Gastroesophageal sphincter (tissue), 3 donors: ENCODE measurements at regions not wholly inside any gene's neighbourhood (a gene's known extent, or its start where the extent isn't known, plus 50 kb on each side); places are given as distances from the start of the nearest gene placed in this dataset.

Source experiments
- POLR2A ChIP-seq, 2 donors: fragments of 450-650 bp; IDR thresholded peaks; one replicate each; pipeline ENCODE4 v1.6.1; 2017; ENCODE audit warnings: antibody characterized with exemption in 2 of 2, mild to moderate bottlenecking in 2 of 2, moderate library complexity in 1 of 2
- POLR2AphosphoS5 ChIP-seq: sonication (generic); formaldehyde crosslinking; IDR thresholded peaks from one replicate; pipeline ENCODE4 v1.6.1; 2017; ENCODE audit warnings: antibody characterized with exemption
- TF ChIP-seq, protein P1 (sequence below), 4 experiments: fragments of 200-600 bp in 2 of 4; fragments of 450-650 bp in 2 of 4; sonication (generic) in 1 of 4; IDR thresholded peaks; one replicate each; pipeline ENCODE4 v1.5.1; 2017 to 2019; ENCODE audit warnings: antibody characterized with exemption in 4 of 4, mild to moderate bottlenecking in 2 of 4, moderate library complexity in 2 of 4

DNA sequence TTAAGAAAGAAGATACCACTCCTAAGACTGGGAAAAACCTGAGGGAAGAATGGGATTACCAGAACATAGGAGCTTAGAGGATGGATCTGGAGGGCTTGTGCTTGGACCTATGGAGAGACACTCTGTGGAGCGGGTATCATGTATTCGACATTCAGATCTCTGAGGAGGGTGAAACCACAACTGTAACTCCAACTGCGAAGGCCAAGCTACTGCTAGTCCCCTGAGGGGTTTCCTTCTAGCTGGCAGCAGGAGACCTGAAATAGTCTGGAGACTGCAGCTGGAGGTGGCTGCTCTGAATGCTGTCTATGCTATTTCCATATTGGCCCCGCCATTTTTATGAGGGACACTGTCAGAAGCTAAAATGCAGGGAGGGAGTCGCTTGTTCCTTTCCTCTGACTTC is 462.3 kb downstream of the PTPRC start:
- TF ChIP-seq POLR2A (IDR thresholded peaks at IDR 0.05) (no peak), POLR2AphosphoS5 (no peak)
- TF ChIP-seq, protein P1, sequence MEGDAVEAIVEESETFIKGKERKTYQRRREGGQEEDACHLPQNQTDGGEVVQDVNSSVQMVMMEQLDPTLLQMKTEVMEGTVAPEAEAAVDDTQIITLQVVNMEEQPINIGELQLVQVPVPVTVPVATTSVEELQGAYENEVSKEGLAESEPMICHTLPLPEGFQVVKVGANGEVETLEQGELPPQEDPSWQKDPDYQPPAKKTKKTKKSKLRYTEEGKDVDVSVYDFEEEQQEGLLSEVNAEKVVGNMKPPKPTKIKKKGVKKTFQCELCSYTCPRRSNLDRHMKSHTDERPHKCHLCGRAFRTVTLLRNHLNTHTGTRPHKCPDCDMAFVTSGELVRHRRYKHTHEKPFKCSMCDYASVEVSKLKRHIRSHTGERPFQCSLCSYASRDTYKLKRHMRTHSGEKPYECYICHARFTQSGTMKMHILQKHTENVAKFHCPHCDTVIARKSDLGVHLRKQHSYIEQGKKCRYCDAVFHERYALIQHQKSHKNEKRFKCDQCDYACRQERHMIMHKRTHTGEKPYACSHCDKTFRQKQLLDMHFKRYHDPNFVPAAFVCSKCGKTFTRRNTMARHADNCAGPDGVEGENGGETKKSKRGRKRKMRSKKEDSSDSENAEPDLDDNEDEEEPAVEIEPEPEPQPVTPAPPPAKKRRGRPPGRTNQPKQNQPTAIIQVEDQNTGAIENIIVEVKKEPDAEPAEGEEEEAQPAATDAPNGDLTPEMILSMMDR (IDR thresholded peaks at IDR 0.05), result no peak
